GM19239 (cell line): ENCODE measurements at regions not wholly inside any gene's neighbourhood (a gene's known extent, or its start where the extent isn't known, plus 50 kb on each side); places are given as distances from the start of the nearest gene placed in this dataset.

Experiments
- DNase-seq: peaks from one replicate; pipeline ENCODE4 v3.0.0; 2011; ENCODE audit warnings: low spot score; ENCODE audit not compliant: insufficient read length
- FAIRE-seq: peaks from 2 replicates; lab custom pipeline; 2011; peaks lifted over from hg19 to GRCh38; lab: Jason Lieb, UNC

GRCh38 chr11:79919350-79919749 is 478.5 kb upstream of the TENM4 start:
- FAIRE-seq (no peak), DNase-seq (no peak)

GRCh38 chr11:79918846-79919245 is 478.0 kb upstream of the TENM4 start:
- FAIRE-seq, result no peak
- no peak for DNase-seq

GRCh38 chr11:79906164-79906563 is 465.3 kb upstream of the TENM4 start:
- no peak for FAIRE-seq
- DNase-seq, result no peak

- DNase-seq (no peak), FAIRE-seq (no peak)
Observed at GRCh38 chr11:79902493-79902892, 461.7 kb upstream of the TENM4 start.

- DNase-seq, result no peak
- FAIRE-seq, result no peak
Observed at GRCh38 chr11:79897896-79898295, 457.1 kb upstream of the TENM4 start.

- no peak for FAIRE-seq
- no peak for DNase-seq
Observed at GRCh38 chr11:79896258-79896657, 455.4 kb upstream of the TENM4 start.

- DNase-seq, result no peak
- FAIRE-seq, result no peak
Observed at GRCh38 chr11:79894111-79894510, 453.3 kb upstream of the TENM4 start.

GRCh38 chr11:79890272-79890671 is 449.4 kb upstream of the TENM4 start:
- FAIRE-seq (no peak), DNase-seq (no peak)

GRCh38 chr11:79864882-79865281 is 424.1 kb upstream of the TENM4 start:
- no peak for FAIRE-seq
- DNase-seq, result no peak

- DNase-seq (no peak), FAIRE-seq (no peak)
Observed at GRCh38 chr11:79860336-79860735, 419.5 kb upstream of the TENM4 start.

GRCh38 chr11:79857377-79858214 is 416.8 kb upstream of the TENM4 start:
- DNase-seq (no peak), FAIRE-seq (no peak)

- DNase-seq (no peak), FAIRE-seq (no peak)
Observed at GRCh38 chr11:79852176-79852575, 411.3 kb upstream of the TENM4 start.

- DNase-seq, result no peak
- FAIRE-seq, result no peak
Observed at GRCh38 chr11:79845002-79845709, 404.3 kb upstream of the TENM4 start.

GRCh38 chr11:79834015-79834414 is 393.2 kb upstream of the TENM4 start:
- FAIRE-seq (no peak), DNase-seq (no peak)

- DNase-seq, result no peak
- no peak for FAIRE-seq
Observed at GRCh38 chr11:79830446-79830845, 389.6 kb upstream of the TENM4 start.

- FAIRE-seq (no peak), DNase-seq (no peak)
Observed at GRCh38 chr11:79829891-79830290, 389.1 kb upstream of the TENM4 start.

- DNase-seq, result no peak
- FAIRE-seq, result no peak
Observed at GRCh38 chr11:79822766-79823165, 381.9 kb upstream of the TENM4 start.

GRCh38 chr11:79813551-79813950 is 372.7 kb upstream of the TENM4 start:
- FAIRE-seq, result no peak

GRCh38 chr11:79809487-79809886 is 368.7 kb upstream of the TENM4 start:
- DNase-seq, result no peak
- no peak for FAIRE-seq

More at GRCh38 chr11:79813551-79813950, 372.7 kb upstream of the TENM4 start:
- no peak for DNase-seq

- FAIRE-seq (no peak), DNase-seq (no peak)
Observed at GRCh38 chr11:79807506-79807905, 366.7 kb upstream of the TENM4 start.

- no peak for FAIRE-seq
- DNase-seq, result no peak
Observed at GRCh38 chr11:79796704-79797103, 355.9 kb upstream of the TENM4 start.
